ENCODE measurements at regions not wholly inside any gene's neighbourhood (a gene's known extent, or its start where the extent isn't known, plus 50 kb on each side); places are given as distances from the start of the nearest gene placed in this dataset.
"Not testable (repeated sequence)": the region's sequence is repeated elsewhere in the genome, so short reads cannot be mapped to it uniquely, and the experiment has no call there.

- no peak overlapping the region for H3K4me3 Mint-ChIP-seq
- POLR2A ChIA-PET: no interaction called here
- Histone ChIP-seq H3K36me3 (ENCODE audit: insufficient read depth, low read length) (no peaks in the 10 kb centered on the region), H3K27ac (ENCODE audit: low read depth, low read length) (no peak overlapping the region), H3K4me3 (ENCODE audit: low read length) (no peak overlapping the region), H3K27me3 (ENCODE audit: insufficient read depth, low read length, poor library complexity, severe bottlenecking) (no peaks in the 10 kb centered on the region), H3K9me3 (ENCODE audit: low read length) (no peaks in the 10 kb centered on the region), H3K4me1 (ENCODE audit: insufficient read depth, low read length) (no peaks in the 10 kb centered on the region)
- no peaks in the 10 kb centered on the region for H3K36me3 Mint-ChIP-seq
- H3K27ac Mint-ChIP-seq: no peak overlapping the region
- H3K9me3 Mint-ChIP-seq: peaks cover 0 to 8% (median 3%) of the 10 kb centered on the region in 5 donors
- H3K27me3 Mint-ChIP-seq: no peaks in the 10 kb centered on the region
- CTCF ChIA-PET: no interaction called here
- no peak for DNase-seq
- no peaks in the 10 kb centered on the region for H3K4me1 Mint-ChIP-seq
These were observed 195.2 kb upstream of the ANXA10 start for GRCh38 chr4:167897116-167897515.

GRCh38 chr4:167903291-167903721, 189.0 kb upstream of the ANXA10 start:
- POLR2A ChIA-PET: no interaction called here

GRCh38 chr4:167906851-167907250, 185.5 kb upstream of the ANXA10 start:
- H3K4me1 ChIP-seq (ENCODE audit: insufficient read depth, low read length): no peaks in the 10 kb centered on the region
- H3K4me3 Mint-ChIP-seq: no peak overlapping the region
- CTCF ChIA-PET: no interaction called here
- no peaks in the 10 kb centered on the region for H3K27me3 ChIP-seq (ENCODE audit: insufficient read depth, low read length, poor library complexity, severe bottlenecking)
- no peak overlapping the region for H3K27ac ChIP-seq (ENCODE audit: low read depth, low read length)
- no peaks in the 10 kb centered on the region for H3K36me3 Mint-ChIP-seq
- peaks cover 0 to 7% (median 4%) of the 10 kb centered on the region in 5 donors for H3K9me3 Mint-ChIP-seq
- DNase-seq: no peak
- H3K4me1 Mint-ChIP-seq: no peaks in the 10 kb centered on the region
- H3K9me3 ChIP-seq (ENCODE audit: low read length): no peaks in the 10 kb centered on the region
- H3K4me3 ChIP-seq (ENCODE audit: low read length): no peak overlapping the region
- no peaks in the 10 kb centered on the region for H3K27me3 Mint-ChIP-seq
- POLR2A ChIA-PET: no interaction called here
- no peaks in the 10 kb centered on the region for H3K36me3 ChIP-seq (ENCODE audit: insufficient read depth, low read length)
- H3K27ac Mint-ChIP-seq: no peak overlapping the region

More at GRCh38 chr4:167903291-167903721, 189.0 kb upstream of the ANXA10 start:
- no peaks in the 10 kb centered on the region for H3K27me3 Mint-ChIP-seq
- no peaks in the 10 kb centered on the region for H3K9me3 ChIP-seq (ENCODE audit: low read length)
- CTCF ChIA-PET: no interaction called here
- no peak for DNase-seq
- no peaks in the 10 kb centered on the region for H3K4me1 ChIP-seq (ENCODE audit: insufficient read depth, low read length)
- no peaks in the 10 kb centered on the region for H3K4me1 Mint-ChIP-seq
- H3K27ac Mint-ChIP-seq: no peak overlapping the region
- no peak overlapping the region for H3K4me3 ChIP-seq (ENCODE audit: low read length)
- H3K36me3 Mint-ChIP-seq: no peaks in the 10 kb centered on the region
- no peak overlapping the region for H3K4me3 Mint-ChIP-seq
- H3K9me3 Mint-ChIP-seq: peaks cover 0 to 2% (median 0%) of the 10 kb centered on the region in 5 donors
- no peaks in the 10 kb centered on the region for H3K36me3 ChIP-seq (ENCODE audit: insufficient read depth, low read length)
- H3K27me3 ChIP-seq (ENCODE audit: insufficient read depth, low read length, poor library complexity, severe bottlenecking): no peaks in the 10 kb centered on the region
- H3K27ac ChIP-seq (ENCODE audit: low read depth, low read length): no peak overlapping the region

- DNase-seq: no peak
- Mint-ChIP-seq H3K27me3 (no peaks in the 10 kb centered on the region), H3K4me3 (no peak overlapping the region), H3K36me3 (no peaks in the 10 kb centered on the region), H3K9me3 (peaks cover 0 to 12% (median 7%) of the 10 kb centered on the region in 5 donors), H3K27ac (no peak overlapping the region), H3K4me1 (no peaks in the 10 kb centered on the region)
- Histone ChIP-seq H3K4me1 (ENCODE audit: insufficient read depth, low read length) (no peaks in the 10 kb centered on the region), H3K27ac (ENCODE audit: low read depth, low read length) (no peak overlapping the region), H3K4me3 (ENCODE audit: low read length) (no peak overlapping the region), H3K9me3 (ENCODE audit: low read length) (no peaks in the 10 kb centered on the region), H3K27me3 (ENCODE audit: insufficient read depth, low read length, poor library complexity, severe bottlenecking) (no peaks in the 10 kb centered on the region), H3K36me3 (ENCODE audit: insufficient read depth, low read length) (no peaks in the 10 kb centered on the region)
- ChIA-PET CTCF (no interaction called here), POLR2A (no interaction called here)
These were observed 183.5 kb upstream of the ANXA10 start for GRCh38 chr4:167908816-167909215.

GRCh38 chr4:167912535-167912934, 179.8 kb upstream of the ANXA10 start:
- DNase-seq; H3K4me1 Mint-ChIP-seq; H3K27me3 Mint-ChIP-seq; H3K36me3 ChIP-seq (ENCODE audit: insufficient read depth, low read length); H3K27ac Mint-ChIP-seq; H3K36me3 Mint-ChIP-seq; H3K4me3 ChIP-seq (ENCODE audit: low read length); H3K27ac ChIP-seq (ENCODE audit: low read depth, low read length); POLR2A ChIA-PET; CTCF ChIA-PET; H3K4me3 Mint-ChIP-seq; H3K4me1 ChIP-seq (ENCODE audit: insufficient read depth, low read length); H3K27me3 ChIP-seq (ENCODE audit: insufficient read depth, low read length, poor library complexity, severe bottlenecking); H3K9me3 ChIP-seq (ENCODE audit: low read length): not testable (repeated sequence)
- peaks cover 3 to 15% (median 10%) of the 10 kb centered on the region in 5 donors for H3K9me3 Mint-ChIP-seq

- H3K4me3 ChIP-seq (ENCODE audit: low read length): no peak overlapping the region
These were observed 174.3 kb upstream of the ANXA10 start for GRCh38 chr4:167918077-167918476.

GRCh38 chr4:167930166-167930565, 162.2 kb upstream of the ANXA10 start:
- no peak overlapping the region for H3K4me3 Mint-ChIP-seq
- no peak overlapping the region for H3K4me3 ChIP-seq (ENCODE audit: low read length)

More at GRCh38 chr4:167918077-167918476, 174.3 kb upstream of the ANXA10 start:
- ChIA-PET POLR2A (no interaction called here), CTCF (no interaction called here)
- no peak overlapping the region for H3K4me3 Mint-ChIP-seq
- no peaks in the 10 kb centered on the region for H3K27me3 Mint-ChIP-seq
- no peak overlapping the region for H3K27ac Mint-ChIP-seq
- H3K4me1 Mint-ChIP-seq: no peaks in the 10 kb centered on the region
- peaks cover 4 to 25% (median 13%) of the 10 kb centered on the region in 5 donors for H3K9me3 Mint-ChIP-seq
- Histone ChIP-seq H3K27me3 (ENCODE audit: insufficient read depth, low read length, poor library complexity, severe bottlenecking) (no peaks in the 10 kb centered on the region), H3K4me1 (ENCODE audit: insufficient read depth, low read length) (no peaks in the 10 kb centered on the region), H3K27ac (ENCODE audit: low read depth, low read length) (no peak overlapping the region), H3K9me3 (ENCODE audit: low read length) (no peaks in the 10 kb centered on the region), H3K36me3 (ENCODE audit: insufficient read depth, low read length) (no peaks in the 10 kb centered on the region)
- no peaks in the 10 kb centered on the region for H3K36me3 Mint-ChIP-seq
- DNase-seq: no peak

GRCh38 chr4:167934216-167934615, 158.1 kb upstream of the ANXA10 start:
- H3K36me3 Mint-ChIP-seq: no peaks in the 10 kb centered on the region
- Histone ChIP-seq H3K4me1 (ENCODE audit: insufficient read depth, low read length) (no peaks in the 10 kb centered on the region), H3K4me3 (ENCODE audit: low read length) (no peak overlapping the region), H3K27me3 (ENCODE audit: insufficient read depth, low read length, poor library complexity, severe bottlenecking) (no peaks in the 10 kb centered on the region), H3K36me3 (ENCODE audit: insufficient read depth, low read length) (no peaks in the 10 kb centered on the region), H3K9me3 (ENCODE audit: low read length) (no peaks in the 10 kb centered on the region), H3K27ac (ENCODE audit: low read depth, low read length) (no peak overlapping the region)
- H3K27me3 Mint-ChIP-seq: no peaks in the 10 kb centered on the region
- H3K9me3 Mint-ChIP-seq: peaks cover 0 to 8% (median 5%) of the 10 kb centered on the region in 5 donors
- H3K4me3 Mint-ChIP-seq: no peak overlapping the region
- CTCF ChIA-PET: no interaction called here
- no peaks in the 10 kb centered on the region for H3K4me1 Mint-ChIP-seq
- DNase-seq: no peak
- H3K27ac Mint-ChIP-seq: no peak overlapping the region
- POLR2A ChIA-PET: no interaction called here

More at GRCh38 chr4:167930166-167930565, 162.2 kb upstream of the ANXA10 start:
- peaks cover 0 to 2% (median 0%) of the 10 kb centered on the region in 5 donors for H3K9me3 Mint-ChIP-seq
- H3K9me3 ChIP-seq (ENCODE audit: low read length): no peaks in the 10 kb centered on the region
- H3K27ac ChIP-seq (ENCODE audit: low read depth, low read length): no peak overlapping the region
- ChIA-PET CTCF (no interaction called here), POLR2A (no interaction called here)
- H3K4me1 ChIP-seq (ENCODE audit: insufficient read depth, low read length): no peaks in the 10 kb centered on the region
- no peaks in the 10 kb centered on the region for H3K4me1 Mint-ChIP-seq
- no peaks in the 10 kb centered on the region for H3K27me3 Mint-ChIP-seq
- H3K36me3 Mint-ChIP-seq: no peaks in the 10 kb centered on the region
- no peak for DNase-seq
- H3K27ac Mint-ChIP-seq: no peak overlapping the region
- no peaks in the 10 kb centered on the region for H3K36me3 ChIP-seq (ENCODE audit: insufficient read depth, low read length)
- no peaks in the 10 kb centered on the region for H3K27me3 ChIP-seq (ENCODE audit: insufficient read depth, low read length, poor library complexity, severe bottlenecking)
